ENCODE measurements at regions not wholly inside any gene's neighbourhood (a gene's known extent, or its start where the extent isn't known, plus 50 kb on each side); places are given as distances from the start of the nearest gene placed in this dataset.

GRCh38 chr2:611519-611918, 65.7 kb downstream of the TMEM18 start:
- H3K27me3 ChIP-seq (ENCODE audit: insufficient read depth), result no peaks in the 10 kb centered on the region
- no peak overlapping the region for H3K4me3 ChIP-seq (ENCODE audit: low read depth in 2 of 2, low read length in 1 of 2)
- no peaks in the 10 kb centered on the region for H3K9me2 ChIP-seq
- H3K4me1 ChIP-seq (ENCODE audit: control insufficient read depth in 1 of 2, insufficient read depth in 2 of 2, low read depth in 1 of 2, low read length in 1 of 2), result peaks cover 0 to 48% of the 10 kb centered on the region in 2 experiments; a peak in 2 of 4 replicates
- H3K79me2 ChIP-seq (ENCODE audit: insufficient read depth), result no peaks in the 10 kb centered on the region
- H3F3A ChIP-seq (replicated peaks; ENCODE audit: insufficient read depth), result no peaks in the 10 kb centered on the region
- no peak for TF ChIP-seq USF1 (IDR thresholded peaks at IDR 0.05; ENCODE audit: borderline replicate concordance, low read depth)
- no peak for TF ChIP-seq TEAD4 (IDR thresholded peaks at IDR 0.05; ENCODE audit: borderline replicate concordance, insufficient read depth)
- no peak overlapping the region for H2AFZ ChIP-seq (ENCODE audit: low read depth)
- POLR2A ChIA-PET, result no interaction called here
- no peaks in the 10 kb centered on the region for H4K20me1 ChIP-seq (ENCODE audit: insufficient read depth)
- 63% methylated on average over 5 of the region's 5 CpGs for WGBS (ENCODE audit: low lambda C conversion rate)
- CTCF ChIA-PET, result interaction anchor here (0.6 to 1.5 kb wide), 2 partner anchors 23 to 88 kb away, joined by 3 to 4 read pairs; no protein-coding TSS in a partner anchor
- no peak for DNase-seq
- no peaks in the 10 kb centered on the region for H3K36me3 ChIP-seq (replicated peaks in 1 of 2; ENCODE audit: control insufficient read depth in 1 of 2, insufficient read depth in 2 of 2, low read length in 1 of 2)
- H3K4me2 ChIP-seq, result no peak overlapping the region
- peak overlapping the region in 1 of 2 experiments; percentile 98; a peak in 2 of 4 replicates for H3K27ac ChIP-seq (ENCODE audit: low read depth in 2 of 2, low read length in 1 of 2)
- no peak overlapping the region for H3K9ac ChIP-seq
- no peaks in the 10 kb centered on the region for H3K9me3 ChIP-seq

- no peaks in the 10 kb centered on the region for H3F3A ChIP-seq (replicated peaks; ENCODE audit: insufficient read depth)
- H3K27me3 ChIP-seq (ENCODE audit: insufficient read depth), result no peaks in the 10 kb centered on the region
- H3K4me1 ChIP-seq (ENCODE audit: control insufficient read depth in 1 of 2, insufficient read depth in 2 of 2, low read depth in 1 of 2, low read length in 1 of 2), result peaks cover 0 to 48% of the 10 kb centered on the region in 2 experiments; a peak in 2 of 4 replicates
- no peaks in the 10 kb centered on the region for H3K36me3 ChIP-seq (replicated peaks in 1 of 2; ENCODE audit: control insufficient read depth in 1 of 2, insufficient read depth in 2 of 2, low read length in 1 of 2)
- H3K9ac ChIP-seq, result no peak overlapping the region
- ChIA-PET POLR2A (no interaction called here), CTCF (interaction anchor here (0.8 to 2.1 kb wide), 5 partner anchors 10 to 81 kb away, joined by 3 to 9 read pairs (median 4); no protein-coding TSS in a partner anchor)
- no peaks in the 10 kb centered on the region for H3K9me3 ChIP-seq
- H3K4me2 ChIP-seq, result no peak overlapping the region
- no peak overlapping the region for H2AFZ ChIP-seq (ENCODE audit: low read depth)
- H3K9me2 ChIP-seq, result no peaks in the 10 kb centered on the region
- no peaks in the 10 kb centered on the region for H3K79me2 ChIP-seq (ENCODE audit: insufficient read depth)
- no peaks in the 10 kb centered on the region for H4K20me1 ChIP-seq (ENCODE audit: insufficient read depth)
- WGBS (ENCODE audit: low lambda C conversion rate), result 28% methylated on average over 3 of the region's 3 CpGs
- H3K27ac ChIP-seq (ENCODE audit: low read depth in 2 of 2, low read length in 1 of 2), result peak overlapping the region in 1 of 2 experiments; percentile 98; a peak in 2 of 4 replicates
- DNase-seq, result peak; percentile 74
- no peak overlapping the region for H3K4me3 ChIP-seq (ENCODE audit: low read depth in 2 of 2, low read length in 1 of 2)
- TF ChIP-seq IRF3 (IDR thresholded peaks at IDR 0.05; ENCODE audit: low read depth, low read length) (no peak), NFIC (IDR thresholded peaks at IDR 0.05; ENCODE audit: borderline replicate concordance) (no peak), GATA2 (CRISPR knock-in tag; IDR thresholded peaks at IDR 0.05) (peak; percentile 82), ELF1 (IDR thresholded peaks at IDR 0.05) (no peak), POLR2AphosphoS5 (IDR thresholded peaks at IDR 0.05; ENCODE audit: low read depth, low read length) (no peak), RCOR1 (IDR thresholded peaks at IDR 0.05; ENCODE audit: low read length) (peak; percentile 57), REST (IDR thresholded peaks at IDR 0.05; ENCODE audit: low read depth, low read length) (no peak), CHD2 (IDR thresholded peaks at IDR 0.05; ENCODE audit: low read length, partially characterized antibody) (peak; percentile 35), FOXJ3 (CRISPR knock-in tag; IDR thresholded peaks at IDR 0.05) (0 out of 2 replicates have a peak, but pooled peaks have one; percentile 71), SIN3A (IDR thresholded peaks at IDR 0.05; ENCODE audit: borderline replicate concordance, low read depth, low read length) (no peak), TEAD4 (IDR thresholded peaks at IDR 0.05; ENCODE audit: borderline replicate concordance, insufficient read depth) (no peak), FOSL2 (IDR thresholded peaks at IDR 0.05; ENCODE audit: borderline replicate concordance, low read depth) (no peak), JUND (IDR thresholded peaks at IDR 0.05) (no peak), MAX (IDR thresholded peaks at IDR 0.05; ENCODE audit: low read depth) (no peak), USF2 (IDR thresholded peaks at IDR 0.05; ENCODE audit: borderline replicate concordance, low read depth, low read length) (peak; percentile 24; the same call in 1 of the 2 replicates), GABPA (IDR thresholded peaks at IDR 0.05; ENCODE audit: low read depth) (no peak), TAF1 (IDR thresholded peaks at IDR 0.05; ENCODE audit: borderline replicate concordance, low read depth, low read length) (no peak), EP300 (IDR thresholded peaks at IDR 0.05; ENCODE audit: borderline replicate concordance in 1 of 2, low read depth in 1 of 2, low read length in 1 of 2) (peak in 1 of 2 experiments; percentile 69; a peak in 2 of 4 replicates)
Observed at GRCh38 chr2:610491-610890, 66.7 kb downstream of the TMEM18 start.
